GM12873 (cell line): ENCODE measurements at regions not wholly inside any gene's neighbourhood (a gene's known extent, or its start where the extent isn't known, plus 50 kb on each side); places are given as distances from the start of the nearest gene placed in this dataset.

Experiments used
- TF ChIP-seq, protein P1 (sequence below): IDR thresholded peaks from 2 replicates; pipeline ENCODE4 v1.5.1; 2012; ENCODE audit warnings: low read depth, mild to moderate bottlenecking, moderate library complexity, low read length, control low read depth; ENCODE audit not compliant: insufficient read depth; ENCODE audit errors: missing control alignments

DNA sequence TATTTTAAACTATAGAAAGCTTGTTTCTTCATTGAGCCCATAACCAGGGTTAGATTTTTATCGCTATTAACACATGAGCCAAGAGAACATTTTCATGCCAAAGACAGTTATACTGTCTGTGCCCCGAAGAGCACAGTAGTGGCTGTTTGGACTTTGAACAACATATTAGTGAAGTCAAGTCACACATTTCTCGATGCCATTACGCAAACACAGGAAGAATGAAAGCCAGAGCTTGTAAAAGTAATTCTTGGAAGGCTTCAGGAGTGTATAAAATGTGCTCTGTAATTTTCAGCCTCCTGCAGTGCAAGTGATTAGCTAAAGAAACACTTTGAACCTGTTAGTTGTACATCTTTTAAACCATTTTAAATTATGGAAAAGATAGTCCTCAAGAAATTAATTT, 590.7 kb upstream of the PITX2 start:
- TF ChIP-seq, protein P1, sequence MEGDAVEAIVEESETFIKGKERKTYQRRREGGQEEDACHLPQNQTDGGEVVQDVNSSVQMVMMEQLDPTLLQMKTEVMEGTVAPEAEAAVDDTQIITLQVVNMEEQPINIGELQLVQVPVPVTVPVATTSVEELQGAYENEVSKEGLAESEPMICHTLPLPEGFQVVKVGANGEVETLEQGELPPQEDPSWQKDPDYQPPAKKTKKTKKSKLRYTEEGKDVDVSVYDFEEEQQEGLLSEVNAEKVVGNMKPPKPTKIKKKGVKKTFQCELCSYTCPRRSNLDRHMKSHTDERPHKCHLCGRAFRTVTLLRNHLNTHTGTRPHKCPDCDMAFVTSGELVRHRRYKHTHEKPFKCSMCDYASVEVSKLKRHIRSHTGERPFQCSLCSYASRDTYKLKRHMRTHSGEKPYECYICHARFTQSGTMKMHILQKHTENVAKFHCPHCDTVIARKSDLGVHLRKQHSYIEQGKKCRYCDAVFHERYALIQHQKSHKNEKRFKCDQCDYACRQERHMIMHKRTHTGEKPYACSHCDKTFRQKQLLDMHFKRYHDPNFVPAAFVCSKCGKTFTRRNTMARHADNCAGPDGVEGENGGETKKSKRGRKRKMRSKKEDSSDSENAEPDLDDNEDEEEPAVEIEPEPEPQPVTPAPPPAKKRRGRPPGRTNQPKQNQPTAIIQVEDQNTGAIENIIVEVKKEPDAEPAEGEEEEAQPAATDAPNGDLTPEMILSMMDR = no peak

DNA sequence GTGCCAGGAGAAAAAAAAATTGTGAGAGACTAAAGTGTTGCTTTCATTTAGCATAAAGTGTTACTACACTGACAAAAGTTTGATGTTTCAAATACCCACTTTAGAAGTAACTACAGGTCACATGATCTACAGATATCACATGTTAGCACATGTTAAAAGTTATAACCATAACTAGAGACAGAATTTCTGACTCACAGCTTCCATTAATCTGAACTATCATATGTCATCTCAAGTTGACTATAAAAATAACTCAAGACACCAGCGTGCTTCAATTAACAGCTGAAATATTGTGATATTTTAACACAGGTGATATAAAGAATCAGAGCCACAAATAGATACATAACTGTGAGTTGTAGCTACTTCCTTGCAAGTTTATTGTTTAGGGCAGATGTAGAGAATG, 591.5 kb upstream of the PITX2 start:
- TF ChIP-seq, protein P1 = no peak

DNA sequence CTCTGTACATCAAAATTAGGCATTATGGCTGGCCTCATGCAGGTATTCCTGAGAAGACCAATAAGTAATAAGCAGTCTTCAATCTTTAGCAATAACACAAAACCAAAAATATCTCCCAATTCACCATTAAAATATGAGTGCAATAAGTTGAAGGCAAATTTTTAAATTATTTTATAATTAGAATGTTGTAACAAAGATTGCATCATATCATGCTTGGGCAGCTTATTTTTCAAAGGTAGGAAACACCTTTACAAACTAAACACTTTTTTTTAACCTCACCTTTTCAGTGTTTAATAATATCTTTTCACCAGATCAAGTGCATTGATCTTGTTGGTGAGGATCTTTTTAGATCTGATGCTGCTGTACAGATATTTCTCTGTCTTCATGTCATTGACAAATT, 592.9 kb upstream of the PITX2 start:
- TF ChIP-seq, protein P1 = no peak

DNA sequence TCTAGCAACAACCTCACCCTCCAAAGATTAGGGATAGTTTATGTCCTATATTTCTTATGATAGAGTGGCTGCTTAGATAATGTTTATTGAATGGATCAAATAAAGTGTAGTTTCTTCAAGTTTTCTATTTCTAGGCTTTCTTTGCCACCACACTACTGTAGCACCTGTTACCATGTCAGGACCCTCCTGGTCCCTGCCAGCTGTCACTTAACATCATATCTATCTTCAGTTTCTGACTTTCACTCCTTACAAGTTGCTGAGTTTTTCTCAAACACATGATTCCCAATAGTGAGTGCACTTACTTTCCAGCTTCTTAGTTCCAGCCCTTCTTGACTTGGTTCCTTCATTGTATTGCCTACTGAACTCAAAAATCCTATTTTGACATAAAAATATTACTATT, 593.9 kb upstream of the PITX2 start:
- TF ChIP-seq, protein P1 = no peak

DNA sequence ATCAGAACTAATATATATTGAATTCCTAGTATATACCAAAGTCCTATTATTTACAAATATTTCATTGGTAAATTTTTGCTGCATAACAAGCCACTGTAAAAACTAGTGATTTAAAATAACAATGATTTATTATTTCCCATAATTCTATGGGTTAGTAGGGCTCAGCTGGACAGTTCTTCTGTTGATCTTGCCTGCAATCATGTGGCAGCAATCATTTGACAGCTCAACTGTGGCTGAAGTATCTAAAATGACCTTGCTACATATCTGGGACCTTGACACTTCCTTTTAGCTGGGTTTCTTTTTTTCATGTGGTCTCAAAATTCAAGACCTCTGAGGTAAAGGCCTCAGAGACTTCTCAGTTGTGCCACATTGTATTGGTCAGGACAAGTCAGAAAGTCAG, 598.5 kb upstream of the PITX2 start:
- TF ChIP-seq, protein P1 = no peak

DNA sequence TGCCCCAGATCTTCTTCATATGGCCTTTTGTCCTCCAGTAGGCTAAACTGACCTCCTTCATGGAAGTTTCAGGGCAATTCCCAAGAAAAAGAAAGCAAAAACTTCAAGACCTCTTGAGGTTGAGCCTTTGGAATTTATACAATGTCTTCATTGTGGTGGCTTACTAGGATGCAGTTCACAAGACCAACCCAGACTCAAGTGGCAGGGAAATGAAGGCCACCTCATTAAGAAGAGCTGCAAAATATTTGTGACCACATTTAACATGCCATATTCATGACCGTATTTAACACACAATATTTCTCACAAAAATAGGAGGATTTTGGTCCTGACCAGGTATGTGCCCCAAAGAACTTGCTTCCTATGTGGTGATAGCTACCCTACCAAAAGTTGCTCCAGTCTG, 605.5 kb upstream of the PITX2 start:
- TF ChIP-seq, protein P1 = no peak

DNA sequence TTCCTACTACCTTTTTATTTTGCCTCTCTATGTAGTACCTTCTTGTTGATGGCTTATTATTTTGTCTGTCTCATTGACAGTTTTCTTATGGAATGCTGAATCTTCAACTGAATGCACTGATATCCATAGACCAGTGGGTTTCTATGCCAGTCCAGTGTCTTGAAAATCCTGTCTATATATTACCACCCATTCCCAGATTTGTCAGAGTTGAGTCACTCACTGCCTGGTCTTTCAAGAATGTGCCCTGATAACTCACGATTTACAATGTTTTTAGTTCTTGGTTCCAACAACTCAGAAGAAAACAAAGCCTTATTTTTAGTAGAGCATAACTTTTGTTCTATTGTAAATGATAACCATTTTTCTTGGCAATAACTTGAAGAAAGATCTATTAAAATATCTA, 606.0 kb upstream of the PITX2 start:
- TF ChIP-seq, protein P1 = no peak
